ENCODE measurements at regions not wholly inside any gene's neighbourhood (a gene's known extent, or its start where the extent isn't known, plus 50 kb on each side); places are given as distances from the start of the nearest gene placed in this dataset.

GRCh38 chr4:92198711-92199110 is 105.1 kb upstream of the GRID2 start:
- no peak overlapping the region for H3K4me3 ChIP-seq (replicated peaks; ENCODE audit: low read depth, low read length)
- DNase-seq (ENCODE audit: extremely low read depth, low read depth) = no peak
- TF ChIP-seq, protein P1, sequence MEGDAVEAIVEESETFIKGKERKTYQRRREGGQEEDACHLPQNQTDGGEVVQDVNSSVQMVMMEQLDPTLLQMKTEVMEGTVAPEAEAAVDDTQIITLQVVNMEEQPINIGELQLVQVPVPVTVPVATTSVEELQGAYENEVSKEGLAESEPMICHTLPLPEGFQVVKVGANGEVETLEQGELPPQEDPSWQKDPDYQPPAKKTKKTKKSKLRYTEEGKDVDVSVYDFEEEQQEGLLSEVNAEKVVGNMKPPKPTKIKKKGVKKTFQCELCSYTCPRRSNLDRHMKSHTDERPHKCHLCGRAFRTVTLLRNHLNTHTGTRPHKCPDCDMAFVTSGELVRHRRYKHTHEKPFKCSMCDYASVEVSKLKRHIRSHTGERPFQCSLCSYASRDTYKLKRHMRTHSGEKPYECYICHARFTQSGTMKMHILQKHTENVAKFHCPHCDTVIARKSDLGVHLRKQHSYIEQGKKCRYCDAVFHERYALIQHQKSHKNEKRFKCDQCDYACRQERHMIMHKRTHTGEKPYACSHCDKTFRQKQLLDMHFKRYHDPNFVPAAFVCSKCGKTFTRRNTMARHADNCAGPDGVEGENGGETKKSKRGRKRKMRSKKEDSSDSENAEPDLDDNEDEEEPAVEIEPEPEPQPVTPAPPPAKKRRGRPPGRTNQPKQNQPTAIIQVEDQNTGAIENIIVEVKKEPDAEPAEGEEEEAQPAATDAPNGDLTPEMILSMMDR (IDR thresholded peaks at IDR 0.05; ENCODE audit: low read depth, low read length, missing control alignments) = no peak

DNA sequence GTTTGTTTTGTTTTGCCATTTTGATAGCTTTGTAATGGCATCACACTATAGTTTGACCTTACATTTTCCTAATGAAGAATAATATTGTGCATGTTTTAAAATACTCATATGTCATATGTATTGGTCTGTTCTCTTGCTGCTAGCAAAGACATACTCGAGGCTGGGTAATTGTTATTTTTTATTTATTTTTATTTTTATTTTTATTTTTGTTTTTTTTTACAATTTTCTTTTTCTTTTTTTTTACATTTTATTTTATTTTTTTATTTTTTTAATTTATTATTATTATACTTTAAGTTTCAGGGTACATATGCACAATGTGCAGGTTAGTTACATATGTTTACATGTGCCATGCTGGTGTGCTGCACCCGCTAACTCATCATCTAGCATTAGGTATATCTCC is 104.6 kb upstream of the GRID2 start:
- TF ChIP-seq, protein P1 (IDR thresholded peaks at IDR 0.05; ENCODE audit: low read depth, low read length, missing control alignments) = no peak
- DNase-seq (ENCODE audit: extremely low read depth, low read depth) = no peak
- H3K4me3 ChIP-seq (replicated peaks; ENCODE audit: low read depth, low read length) = no peak overlapping the region

DNA sequence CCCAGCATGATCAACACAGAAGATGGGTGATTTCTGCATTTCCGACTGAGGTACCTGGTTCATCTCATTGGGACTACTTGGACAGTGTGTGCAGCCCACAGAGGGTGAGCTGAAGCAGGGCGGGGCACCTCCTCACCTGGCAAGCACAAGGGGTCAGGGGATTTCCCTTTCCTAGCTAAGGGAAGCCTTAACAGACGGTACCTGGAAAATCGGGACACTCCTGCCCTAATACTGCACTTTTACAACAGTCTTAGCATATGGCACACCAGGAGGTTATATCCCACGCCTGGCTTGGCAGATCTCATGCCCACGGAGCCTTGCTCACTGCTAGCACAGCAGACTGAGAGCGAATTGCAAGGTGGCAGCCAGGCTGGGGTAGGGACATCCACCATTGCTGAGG is 92.9 kb upstream of the GRID2 start:
- TF ChIP-seq, protein P1 (IDR thresholded peaks at IDR 0.05; ENCODE audit: low read depth, low read length, missing control alignments) = no peak
- no peak for DNase-seq (ENCODE audit: extremely low read depth, low read depth)
- H3K4me3 ChIP-seq (replicated peaks; ENCODE audit: low read depth, low read length) = no peak overlapping the region

- TF ChIP-seq, protein P1 (IDR thresholded peaks at IDR 0.05; ENCODE audit: low read depth, low read length, missing control alignments) = no peak
- DNase-seq (ENCODE audit: extremely low read depth, low read depth) = no peak
- H3K4me3 ChIP-seq (replicated peaks; ENCODE audit: low read depth, low read length) = no peak overlapping the region
These were observed 88.3 kb upstream of the GRID2 start for GRCh38 chr4:92215476-92215875.

DNA sequence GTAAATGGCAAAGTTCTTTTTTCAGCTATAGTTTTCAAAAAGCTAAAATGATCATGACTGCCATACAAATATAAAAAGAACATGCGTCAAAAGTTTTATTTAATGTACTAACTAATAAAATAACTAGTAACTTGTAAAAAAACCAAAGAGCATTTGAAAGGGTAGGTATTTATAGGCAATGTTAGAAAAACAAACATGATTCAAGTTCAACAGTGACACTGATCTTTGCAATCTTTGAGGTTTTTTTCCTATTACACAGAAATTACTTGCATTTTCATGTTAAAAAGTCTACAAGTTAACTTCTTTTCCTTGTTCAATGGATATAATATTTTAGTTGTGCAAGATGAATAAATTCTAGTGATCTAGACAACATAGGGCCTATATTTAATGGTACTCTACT is 72.3 kb upstream of the GRID2 start:
- H3K4me3 ChIP-seq (replicated peaks; ENCODE audit: low read depth, low read length) = no peak overlapping the region
- TF ChIP-seq, protein P1 (IDR thresholded peaks at IDR 0.05; ENCODE audit: low read depth, low read length, missing control alignments) = no peak
- DNase-seq (ENCODE audit: extremely low read depth, low read depth) = no peak

DNA sequence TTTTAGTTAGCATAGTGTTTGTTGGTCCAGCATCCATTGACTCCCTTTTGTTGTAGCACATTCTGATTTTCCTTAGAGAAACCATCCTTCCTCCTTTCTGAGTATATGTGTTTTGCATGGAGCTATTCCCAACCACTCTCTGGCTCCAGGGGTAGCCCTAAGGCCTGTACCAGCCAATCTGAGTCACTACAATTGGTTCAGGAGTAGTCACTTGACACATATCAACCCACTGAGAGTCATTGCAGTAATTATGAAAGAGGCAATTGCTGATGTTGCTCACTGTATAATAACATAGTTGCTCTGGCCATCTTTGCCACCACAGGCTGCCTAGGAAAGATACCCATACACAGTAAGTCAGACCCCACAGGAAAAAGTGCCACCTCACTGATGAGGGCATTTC is 71.2 kb upstream of the GRID2 start:
- no peak for DNase-seq (ENCODE audit: extremely low read depth, low read depth)
- no peak overlapping the region for H3K4me3 ChIP-seq (replicated peaks; ENCODE audit: low read depth, low read length)
- TF ChIP-seq, protein P1 (IDR thresholded peaks at IDR 0.05; ENCODE audit: low read depth, low read length, missing control alignments) = no peak

GRCh38 chr4:92234393-92235176 is 69.2 kb upstream of the GRID2 start:
- TF ChIP-seq, protein P1 (IDR thresholded peaks at IDR 0.05; ENCODE audit: low read depth, low read length, missing control alignments) = no peak
- H3K4me3 ChIP-seq (replicated peaks; ENCODE audit: low read depth, low read length) = no peak overlapping the region
- peak; percentile 11 for DNase-seq (ENCODE audit: extremely low read depth, low read depth)
